HCT116 (cell line): ENCODE measurements at regions not wholly inside any gene's neighbourhood (a gene's known extent, or its start where the extent isn't known, plus 50 kb on each side); places are given as distances from the start of the nearest gene placed in this dataset.

Source experiments
- ATAC-seq: fragments of 200-7000 bp; cut with Tn5 transposase; 2 replicates; pipeline ENCODE4 v1.9.1; 2020; ENCODE audit warnings: mild to moderate bottlenecking, moderate library complexity
- BruUV-seq: library from RNA; stranded (reverse); fragments of 400-500 nt; replicated peaks from 2 replicates; lab custom pipeline; 2021; lab: Mats Ljungman, UMichigan
- CTCF ChIA-PET: fragments of 300-600 bp; sonication (Branson Sonifier 250); formaldehyde crosslinking; loops from one replicate; lab custom pipeline; 2021; ENCODE audit warnings: antibody characterized with exemption; lab: Charles Lee
- POLR2A ChIA-PET: fragments of 300-600, 350-600 bp; sonication (Branson Sonifier 250); formaldehyde crosslinking; loops from one replicate; lab custom pipeline; 2021; ENCODE audit warnings: antibody characterized with exemption; lab: Charles Lee
- RAD21 ChIA-PET, 2 experiments: fragments of 300-600 bp; sonication (Branson Sonifier 250); formaldehyde crosslinking; loops; one replicate each; lab custom pipeline; 2023; ENCODE audit warnings: low total read pairs in 2 of 2; ENCODE audit not compliant: uncharacterized antibody in 2 of 2, unreplicated experiment in 2 of 2, low non-redundant PET in 1 of 2; lab: Charles Lee
- DNase-seq: peaks from one replicate; pipeline ENCODE4 v3.0.0-alpha.2; 2010; ENCODE audit warnings: low read depth, low spot score
- H2AFZ ChIP-seq: fragments of 200-600 bp; shearing (Covaris generic), sonication (generic); 2 replicates; pipeline ENCODE4 v1.6.1; 2017; ENCODE audit warnings: low read depth, mixed run types, mixed read lengths, antibody characterized with exemption, low read length; ENCODE audit not compliant: poor library complexity, severe bottlenecking
- H3K27ac ChIP-seq: 2 replicates; pipeline ENCODE4 v1.5.1; 2012; ENCODE audit warnings: low read depth, low read length
- H3K27me3 ChIP-seq: fragments of 200-600 bp; sonication (generic); 2 replicates; pipeline ENCODE4 v1.6.1; 2016; ENCODE audit warnings: mixed run types, low read length, mixed read lengths; ENCODE audit not compliant: insufficient read depth
- H3K36me3 ChIP-seq, 2 experiments: fragments of 200-500 bp in 1 of 2; fragments of 200-600 bp in 1 of 2; sonication (Bioruptor generic) in 1 of 2; sonication (generic) in 1 of 2; 2 replicates each; pipeline versions ENCODE4 v1.5.1 to v1.6.1; 2014 to 2016; ENCODE audit warnings: low read length in 2 of 2, inconsistent platforms in 1 of 2, mixed read lengths in 1 of 2, mixed run types in 1 of 2; ENCODE audit not compliant: insufficient read depth in 2 of 2, control insufficient read depth in 1 of 2
- H3K4me1 ChIP-seq, 2 experiments: fragments of 200-600 bp in 1 of 2; sonication (generic) in 1 of 2; 2 replicates each; pipeline versions ENCODE4 v1.5.1 to v1.6.1; 2012 to 2017; ENCODE audit warnings: low read length in 2 of 2, inconsistent platforms in 1 of 2, mild to moderate bottlenecking in 1 of 2, mixed read lengths in 1 of 2, mixed run types in 1 of 2, moderate library complexity in 1 of 2; ENCODE audit not compliant: insufficient read depth in 2 of 2, control insufficient read depth in 1 of 2
- H3K4me2 ChIP-seq: fragments of 200-600 bp; sonication (generic); 2 replicates; pipeline ENCODE4 v1.6.1; 2017; ENCODE audit warnings: mixed run types, low read length, mixed read lengths
- H3K4me3 ChIP-seq, 2 experiments: fragments of 200-600 bp in 1 of 2; sonication (generic) in 1 of 2; replicated peaks in 1 of 2; 2 replicates each; pipeline ENCODE4 v1.5.1; 2011 to 2016; ENCODE audit warnings: low read length in 2 of 2, control low read depth in 1 of 2, low read depth in 1 of 2, mild to moderate bottlenecking in 1 of 2, mixed read lengths in 1 of 2, mixed run types in 1 of 2
- H3K79me2 ChIP-seq: fragments of 200-600 bp; sonication (generic); 2 replicates; pipeline ENCODE4 v1.6.1; 2017; ENCODE audit warnings: mild to moderate bottlenecking, mixed run types, low read length, moderate library complexity, mixed read lengths; ENCODE audit not compliant: insufficient read depth
- H3K9ac ChIP-seq: fragments of 200-600 bp; sonication (generic); 2 replicates; pipeline ENCODE4 v1.6.1; 2016; ENCODE audit warnings: low read length, mixed read lengths
- H3K9me2 ChIP-seq: fragments of 200-600 bp; sonication (generic), shearing (Covaris generic); 2 replicates; pipeline ENCODE4 v1.6.1; 2017; ENCODE audit warnings: mixed run types, mild to moderate bottlenecking, moderate library complexity; ENCODE audit not compliant: insufficient read depth
- H3K9me3 ChIP-seq, 2 experiments: fragments of 200-500 bp in 1 of 2; fragments of 200-600 bp in 1 of 2; sonication (Bioruptor generic) in 1 of 2; sonication (generic) in 1 of 2; 2 replicates each; pipeline ENCODE4 v1.6.1; 2014 to 2017; ENCODE audit warnings: low read length in 2 of 2, mixed read lengths in 2 of 2, inconsistent platforms in 1 of 2, low read depth in 1 of 2, mild to moderate bottlenecking in 1 of 2, mixed run types in 1 of 2, moderate library complexity in 1 of 2; ENCODE audit not compliant: control insufficient read depth in 1 of 2, insufficient read depth in 1 of 2
- H4K20me1 ChIP-seq: fragments of 200-600 bp; sonication (generic), shearing (Covaris generic); 2 replicates; pipeline ENCODE4 v1.6.1; 2017; ENCODE audit warnings: mixed run types, mild to moderate bottlenecking, moderate library complexity; ENCODE audit not compliant: insufficient read depth
- ATF3 ChIP-seq: IDR thresholded peaks from 2 replicates; pipeline ENCODE4 v1.6.1; 2012
- CBX3 ChIP-seq: IDR thresholded peaks from 2 replicates; pipeline ENCODE4 v1.6.1; 2012; ENCODE audit warnings: low read depth
- CEBPB ChIP-seq: IDR thresholded peaks from 2 replicates; pipeline ENCODE4 v1.6.1; 2012; ENCODE audit warnings: low read depth
- CTCF ChIP-seq, 3 experiments: fragments of 200-600 bp in 1 of 3; sonication (generic) in 1 of 3; IDR thresholded peaks in 2 of 3; conservative IDR thresholded peaks in 1 of 3; 2 replicates each; pipeline ENCODE4 v1.5.1; 2012 to 2017; ENCODE audit warnings: low read depth in 2 of 3, low read length in 2 of 3, antibody characterized with exemption in 1 of 3, borderline replicate concordance in 1 of 3, control low read depth in 1 of 3, mild to moderate bottlenecking in 1 of 3, mixed read lengths in 1 of 3, mixed run types in 1 of 3, moderate library complexity in 1 of 3; ENCODE audit not compliant: insufficient read depth in 1 of 3
- ELF1 ChIP-seq: IDR thresholded peaks from 2 replicates; pipeline ENCODE4 v1.6.1; 2012; ENCODE audit warnings: low read depth, borderline replicate concordance
- EZH2 ChIP-seq: fragments of 200-600 bp; sonication (generic); IDR thresholded peaks from 2 replicates; pipeline ENCODE4 v1.6.1; 2017; ENCODE audit warnings: antibody characterized with exemption, mixed run types
- EZH2phosphoT487 ChIP-seq: fragments of 200-600 bp; IDR thresholded peaks from 2 replicates; pipeline ENCODE4 v1.6.1; 2018; ENCODE audit warnings: antibody characterized with exemption, borderline replicate concordance
- POLR2A ChIP-seq: IDR thresholded peaks from 2 replicates; pipeline ENCODE4 v1.7.0; 2011; ENCODE audit warnings: borderline replicate concordance; ENCODE audit not compliant: insufficient read depth, insufficient read length; ENCODE audit errors: extremely low read depth
- POLR2AphosphoS5 ChIP-seq: IDR thresholded peaks from 2 replicates; pipeline ENCODE4 v1.6.1; 2011; ENCODE audit warnings: mild to moderate bottlenecking, low read depth, low read length, moderate library complexity
- RAD21 ChIP-seq: IDR thresholded peaks from 2 replicates; pipeline ENCODE4 v1.6.1; 2012; ENCODE audit warnings: low read depth, mild to moderate bottlenecking
- REST ChIP-seq: IDR thresholded peaks from 2 replicates; pipeline ENCODE4 v1.6.1; 2012; ENCODE audit warnings: low read depth
- SIN3A ChIP-seq: IDR thresholded peaks from 2 replicates; pipeline ENCODE4 v1.6.1; 2012; ENCODE audit warnings: low read depth
- SRF ChIP-seq: IDR thresholded peaks from 2 replicates; pipeline ENCODE4 v1.6.1; 2012; ENCODE audit warnings: low read depth
- TCF7L2 ChIP-seq: IDR thresholded peaks from 2 replicates; pipeline ENCODE4 v1.7.0; 2011; ENCODE audit warnings: borderline replicate concordance, inconsistent platforms; ENCODE audit not compliant: insufficient read depth, insufficient read length; ENCODE audit errors: extremely low read depth
- YY1 ChIP-seq: IDR thresholded peaks from 2 replicates; pipeline ENCODE4 v1.6.1; 2011; ENCODE audit warnings: low read length, low read depth, moderate library complexity, mild to moderate bottlenecking; ENCODE audit not compliant: insufficient replicate concordance; ENCODE audit errors: extremely low read depth
- ZBTB33 ChIP-seq: IDR thresholded peaks from 2 replicates; pipeline ENCODE4 v1.6.1; 2011; ENCODE audit warnings: mild to moderate bottlenecking, low read length, moderate library complexity; ENCODE audit not compliant: insufficient replicate concordance; ENCODE audit errors: extremely low read depth
- ZFX ChIP-seq: fragments of 450-650 bp; IDR thresholded peaks from 2 replicates; pipeline ENCODE4 v1.6.1; 2017
- ZNF274 ChIP-seq: fragments of 200-500 bp; sonication (Bioruptor generic); IDR thresholded peaks from 2 replicates; pipeline ENCODE4 v1.6.1; 2014; ENCODE audit warnings: mild to moderate bottlenecking, low read depth, low read length, inconsistent platforms
- intact Hi-C: fragments of 100-400 bp; cut with micrococcal nuclease; formaldehyde crosslinking; loops from 2 replicates; pipeline ENCODE4 v1.10.0; 2022

GRCh38 chr6:169144356-169144755 is 109.3 kb downstream of the THBS2 start:
- Histone ChIP-seq H2AFZ (no peak overlapping the region), H3K9ac (no peak overlapping the region), H3K36me3 (no peaks in the 10 kb centered on the region), H3K4me1 (no peaks in the 10 kb centered on the region), H3K79me2 (no peaks in the 10 kb centered on the region), H4K20me1 (no peaks in the 10 kb centered on the region), H3K27me3 (no peaks in the 10 kb centered on the region), H3K4me3 (no peak overlapping the region), H3K4me2 (no peak overlapping the region), H3K9me3 (no peaks in the 10 kb centered on the region), H3K9me2 (no peaks in the 10 kb centered on the region), H3K27ac (no peak overlapping the region)
- POLR2A ChIA-PET = no interaction called here
- intact Hi-C loops = no loop called here
- CTCF ChIA-PET = no interaction called here
- ATAC-seq (no peak), DNase-seq (no peak)
- TF ChIP-seq EZH2phosphoT487 = no peak
- no peak for TF ChIP-seq POLR2A
- TF ChIP-seq RAD21 = no peak
- TF ChIP-seq ZFX = no peak
- TF ChIP-seq ZBTB33 = no peak
- no peak for TF ChIP-seq YY1
- TF ChIP-seq EZH2 = no peak
- no peak for TF ChIP-seq CBX3
- TF ChIP-seq POLR2AphosphoS5 = no peak
- no peak for TF ChIP-seq REST
- TF ChIP-seq ATF3 = no peak
- no peak for TF ChIP-seq CTCF (IDR thresholded peaks at IDR 0.05 in 2 of 3, conservative IDR thresholded peaks at IDR 0.05 in 1 of 3; ENCODE audit: borderline replicate concordance in 1 of 3, insufficient read depth in 1 of 3, low read depth in 2 of 3, low read length in 2 of 3)
- TF ChIP-seq TCF7L2 = no peak
- no peak for TF ChIP-seq ELF1
- no peak for TF ChIP-seq SIN3A
- no peak for TF ChIP-seq SRF
- TF ChIP-seq ZNF274 = no peak
- no peak for TF ChIP-seq CEBPB
- BruUV-seq = no TSS peak
- RAD21 ChIA-PET = no interaction called here
